ENCODE measurements at regions not wholly inside any gene's neighbourhood (a gene's known extent, or its start where the extent isn't known, plus 50 kb on each side); places are given as distances from the start of the nearest gene placed in this dataset.
"Not testable (repeated sequence)": the region's sequence is repeated elsewhere in the genome, so short reads cannot be mapped to it uniquely, and the experiment has no call there.

DNA sequence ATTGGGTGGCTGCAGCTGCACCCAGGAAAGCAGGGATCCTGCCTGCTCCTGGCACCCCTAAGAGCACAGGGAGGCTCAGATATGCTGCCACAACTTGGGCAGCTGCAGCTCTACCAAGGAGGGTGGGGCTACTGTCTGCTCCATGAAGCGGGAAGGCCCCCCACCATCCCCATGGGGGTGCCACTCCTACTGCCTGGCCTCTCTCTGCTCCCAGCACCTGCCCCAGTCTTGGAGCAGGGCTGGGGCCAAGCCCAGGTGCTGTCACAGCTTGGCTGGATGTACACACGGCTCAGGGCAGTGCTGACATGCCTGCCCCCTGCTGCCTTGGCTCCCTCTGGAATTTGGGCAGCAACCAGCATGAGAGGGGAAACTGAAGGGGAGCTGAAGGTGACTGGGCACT lies 214.7 kb upstream of the PLPPR1 start:
- no peak for DNase-seq

DNA sequence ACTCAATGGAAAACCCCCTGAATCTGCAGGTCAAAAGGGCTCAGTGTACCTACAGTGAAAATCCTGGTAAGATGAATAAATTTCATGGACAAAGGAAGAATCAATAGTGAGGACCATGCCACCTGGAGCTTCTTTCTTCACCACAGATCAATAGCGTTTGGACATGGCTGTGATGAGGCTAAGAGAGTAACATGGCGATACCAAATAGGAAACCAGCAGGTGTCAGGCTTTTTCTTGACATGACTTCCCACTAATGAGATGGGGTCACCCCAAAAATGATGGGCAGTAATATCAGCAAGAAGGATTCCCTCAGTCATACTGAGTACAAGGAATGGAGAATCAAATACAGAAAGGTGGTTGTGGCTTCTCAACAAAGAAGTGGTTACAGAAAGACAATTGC lies 208.5 kb upstream of the PLPPR1 start:
- no peak for DNase-seq

DNA sequence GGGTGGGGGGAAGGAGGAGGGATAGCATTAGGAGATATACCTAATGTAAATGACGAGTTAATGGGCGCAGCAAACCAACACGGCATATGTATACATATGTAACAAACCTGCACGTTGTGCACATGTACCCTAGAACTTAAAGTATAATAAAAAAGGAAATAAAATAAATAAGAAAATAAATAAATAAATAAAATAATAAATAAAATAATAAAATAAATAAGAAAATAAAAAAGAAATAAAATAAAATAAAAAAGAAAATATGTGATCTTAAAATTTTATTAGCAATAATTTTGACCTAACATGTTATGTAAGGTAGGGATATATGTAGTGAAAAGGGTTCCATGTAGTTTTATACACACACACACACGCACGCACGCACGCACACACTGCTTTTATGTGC lies 195.5 kb upstream of the PLPPR1 start:
- DNase-seq = not testable (repeated sequence)

DNA sequence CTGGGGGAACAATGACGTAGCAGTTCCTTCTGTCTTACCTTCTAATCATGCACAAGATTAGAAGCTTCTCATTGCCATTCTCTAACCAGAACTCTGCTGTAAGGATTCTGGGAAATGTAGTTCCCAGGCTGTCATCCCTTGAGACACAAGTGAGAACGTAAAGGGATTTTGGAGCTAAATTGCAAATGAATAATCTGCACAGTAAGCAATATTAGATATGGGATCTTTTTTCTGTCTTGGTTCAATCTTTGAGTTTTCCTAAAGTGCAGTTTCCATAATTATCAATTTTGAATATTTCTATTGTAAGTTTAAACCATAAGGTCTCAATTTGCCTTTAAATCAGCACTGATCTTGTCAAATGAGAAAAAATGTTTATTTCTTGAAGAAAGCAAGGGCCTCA lies 189.7 kb upstream of the PLPPR1 start:
- no peak for DNase-seq

DNA sequence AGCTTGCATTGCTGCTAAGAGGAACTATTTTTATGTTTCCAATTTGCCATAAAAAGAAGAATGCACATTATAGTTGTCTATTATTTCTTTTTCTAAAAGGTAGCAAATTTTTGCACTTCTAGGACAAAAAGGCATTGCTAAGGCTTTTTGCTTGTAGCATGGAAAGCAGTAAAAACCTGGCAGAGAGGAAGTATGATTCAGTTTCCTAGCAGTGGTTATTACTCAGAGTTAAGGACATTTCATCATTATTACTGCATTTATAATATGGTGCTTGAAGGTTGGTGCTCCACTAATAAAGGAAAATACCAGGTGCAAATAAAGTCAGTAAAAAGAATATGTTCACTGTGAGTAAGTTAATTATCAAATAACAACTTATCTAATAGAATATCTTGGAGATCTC lies 179.8 kb upstream of the PLPPR1 start:
- no peak for DNase-seq

DNA sequence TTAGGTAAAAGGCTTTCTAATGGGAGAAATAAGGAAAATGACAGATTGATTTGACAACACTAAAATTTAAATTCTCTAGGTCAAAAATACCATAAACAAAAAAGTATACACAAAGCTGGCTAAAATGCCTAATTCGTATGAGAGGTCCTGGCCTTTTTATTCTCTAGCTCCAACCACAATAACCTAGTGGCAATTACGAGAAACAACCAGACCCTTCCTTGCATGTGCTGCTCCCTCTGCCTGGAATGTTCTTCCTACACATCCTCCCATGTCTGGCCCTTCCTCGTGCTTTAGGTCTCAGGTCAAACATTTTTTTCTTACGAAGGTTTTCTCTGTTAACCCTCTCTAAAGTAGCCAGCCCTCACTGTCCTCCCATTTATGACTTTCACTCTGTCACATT lies 176.4 kb upstream of the PLPPR1 start:
- DNase-seq = no peak

DNA sequence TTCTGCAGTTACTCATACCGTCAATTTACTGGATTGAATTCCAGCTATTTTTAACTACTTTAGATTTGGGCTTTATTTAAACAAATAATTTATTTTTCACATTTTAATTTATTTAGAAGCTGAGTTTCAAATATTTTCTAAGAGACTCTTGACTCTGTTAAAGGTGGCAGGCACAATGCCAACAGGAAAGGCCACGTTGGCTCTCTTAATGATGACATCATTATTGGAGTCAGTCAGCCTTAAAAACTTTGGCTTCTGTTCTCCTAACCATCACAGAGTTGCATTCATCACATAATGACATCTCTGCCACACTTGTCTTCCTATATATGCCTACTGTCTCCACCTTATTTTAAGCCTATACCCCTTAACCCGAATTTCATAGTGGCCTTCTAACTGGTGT lies 172.3 kb upstream of the PLPPR1 start:
- no peak for DNase-seq

DNA sequence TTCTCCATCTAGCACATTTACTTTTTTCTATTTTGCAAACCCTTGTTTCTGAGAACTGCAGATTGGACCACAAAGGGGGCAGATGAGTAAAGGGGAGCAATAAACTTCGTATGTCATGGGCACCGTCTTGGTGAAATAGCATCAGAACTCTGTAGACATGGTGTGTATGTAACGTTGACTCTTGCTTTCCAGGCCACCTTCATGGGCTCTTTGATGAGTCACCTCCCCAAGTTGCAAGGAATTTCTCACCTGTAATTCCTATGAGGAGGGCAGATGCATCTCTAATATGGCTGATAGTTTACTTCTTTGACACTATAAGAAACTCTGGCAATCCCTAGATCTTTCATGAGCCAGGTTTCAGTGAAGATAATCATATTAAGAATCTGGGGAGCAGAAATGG lies 163.4 kb upstream of the PLPPR1 start:
- no peak for DNase-seq

DNA sequence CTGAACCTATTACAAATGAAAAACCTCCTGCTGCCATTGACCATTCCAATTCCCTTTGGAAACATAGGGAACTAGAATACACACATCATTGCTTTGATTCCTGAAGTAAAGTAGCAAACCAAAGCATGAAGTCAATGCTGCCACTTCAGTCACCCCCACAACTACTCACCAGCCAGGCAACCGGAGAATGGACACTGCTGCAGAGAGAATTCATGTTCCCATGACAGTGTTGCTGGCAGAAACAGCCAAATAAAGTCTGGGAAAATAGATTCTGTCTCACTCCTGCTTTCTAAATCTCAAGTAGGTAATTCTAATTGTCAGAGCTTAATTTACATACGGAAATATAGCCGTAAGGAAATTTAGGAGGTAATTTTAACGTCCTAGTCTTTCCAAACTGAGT lies 162.9 kb upstream of the PLPPR1 start:
- no peak for DNase-seq

DNA sequence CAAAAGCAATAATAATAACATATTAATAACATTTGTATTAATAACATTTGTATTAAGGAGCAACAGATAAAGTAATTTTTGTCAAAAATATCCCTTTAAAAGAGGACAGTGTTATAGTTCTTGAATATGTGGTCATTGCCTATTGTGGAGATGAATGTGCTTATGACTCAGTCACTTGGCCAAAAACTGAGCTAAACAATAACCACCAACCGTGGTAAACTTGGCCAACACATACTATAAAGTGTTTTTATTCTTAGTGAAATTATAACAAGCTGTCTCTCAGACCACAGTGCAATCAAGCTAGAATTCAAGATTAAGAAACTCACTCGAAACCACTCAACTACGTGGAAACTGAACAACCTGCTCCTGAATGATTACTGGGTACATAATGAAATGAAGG lies 159.2 kb upstream of the PLPPR1 start:
- no peak for DNase-seq

DNA sequence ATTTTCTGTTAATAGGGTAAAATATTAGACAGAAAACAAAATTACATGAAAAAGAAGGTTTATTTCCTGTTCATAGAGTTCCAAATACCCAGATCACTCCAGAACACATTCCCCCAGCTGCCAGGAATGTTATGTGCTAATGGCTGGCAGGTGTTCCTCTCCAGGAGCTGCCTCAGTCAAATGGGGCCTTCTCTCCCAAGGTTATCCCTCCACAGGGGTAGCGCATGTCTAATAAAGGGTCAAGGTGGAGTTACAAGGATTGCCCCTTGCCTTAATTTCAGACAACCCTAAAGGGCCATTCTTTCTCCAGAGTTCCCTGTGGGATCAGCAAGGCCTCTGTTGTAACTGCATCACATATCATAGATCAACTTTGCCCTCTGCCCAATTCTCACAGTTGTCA lies 148.6 kb upstream of the PLPPR1 start:
- no peak for DNase-seq

DNA sequence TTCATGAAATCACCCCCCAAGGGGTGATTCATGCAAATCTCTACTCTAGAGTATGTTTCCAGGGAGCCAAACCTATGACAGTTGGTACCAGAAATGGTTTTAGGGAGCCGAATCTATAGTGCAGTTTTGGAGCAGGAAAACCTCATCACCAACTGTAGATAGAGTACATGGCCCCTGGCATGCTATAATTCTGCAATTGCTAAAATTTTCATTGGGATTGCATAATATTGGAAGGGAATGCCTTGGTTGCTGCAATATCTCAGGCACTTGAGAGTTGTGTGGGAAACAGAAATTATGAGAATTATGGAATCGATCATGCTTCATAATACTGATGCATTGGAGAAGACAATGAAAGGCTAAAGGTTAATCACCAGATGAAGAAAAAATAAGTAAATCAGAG lies 148.2 kb upstream of the PLPPR1 start:
- DNase-seq = no peak

DNA sequence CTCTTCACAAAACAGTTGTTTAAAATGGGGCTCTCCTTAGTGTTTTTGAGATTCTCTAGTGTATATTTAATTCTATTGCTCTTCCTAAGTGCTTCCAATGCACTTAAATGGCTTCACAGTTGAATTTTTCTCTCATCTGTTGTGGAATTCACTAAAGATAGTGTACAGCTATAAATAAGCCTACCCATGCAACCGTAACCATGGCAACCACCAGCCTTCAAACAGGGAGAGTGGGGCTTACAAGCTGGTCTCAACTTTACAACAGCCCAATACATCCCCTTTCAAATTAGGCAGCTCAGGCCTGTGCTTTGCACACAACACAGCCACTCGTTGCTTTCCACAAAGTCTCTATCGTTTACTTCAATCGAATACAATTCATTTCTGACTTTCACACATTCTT lies 144.0 kb upstream of the PLPPR1 start:
- DNase-seq = peak; percentile 7

DNA sequence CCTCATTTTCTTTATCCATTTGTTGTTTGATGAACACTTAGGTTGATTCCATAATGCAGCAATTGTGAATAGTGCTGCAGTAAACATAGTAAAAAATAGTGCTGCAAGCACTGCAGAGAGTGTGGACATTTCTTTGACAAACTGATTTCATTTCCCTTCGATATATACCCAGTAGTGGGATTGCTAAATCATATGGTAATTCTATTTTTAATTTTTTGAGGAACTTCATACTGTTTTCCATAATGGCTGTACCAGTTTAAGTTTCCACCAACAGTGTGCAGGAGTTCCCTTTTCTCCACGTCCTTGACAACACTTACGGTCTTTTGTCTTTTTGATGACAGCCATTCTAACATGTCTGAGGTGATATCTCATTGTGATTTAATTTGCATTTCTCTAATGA lies 138.2 kb upstream of the PLPPR1 start:
- DNase-seq = no peak

DNA sequence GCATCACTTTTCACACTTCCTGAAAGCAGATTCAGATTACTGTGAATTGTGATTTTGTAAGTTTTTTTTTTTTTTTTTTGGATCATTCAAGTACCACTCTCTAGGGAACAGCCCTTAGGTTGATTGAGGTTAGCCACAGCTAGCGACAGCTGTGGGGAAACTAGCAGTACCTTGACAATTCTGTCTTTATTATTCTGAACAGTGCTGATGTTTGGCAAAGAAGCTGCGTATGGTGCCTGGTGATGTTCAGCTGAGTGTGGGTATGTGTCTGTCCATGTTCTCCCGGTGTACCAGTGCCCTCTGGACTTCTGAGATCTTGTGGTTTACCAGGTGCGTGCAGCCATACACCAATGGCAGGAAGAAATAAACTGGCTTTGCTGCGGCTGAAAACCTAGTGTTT lies 117.3 kb upstream of the PLPPR1 start:
- DNase-seq = no peak

DNA sequence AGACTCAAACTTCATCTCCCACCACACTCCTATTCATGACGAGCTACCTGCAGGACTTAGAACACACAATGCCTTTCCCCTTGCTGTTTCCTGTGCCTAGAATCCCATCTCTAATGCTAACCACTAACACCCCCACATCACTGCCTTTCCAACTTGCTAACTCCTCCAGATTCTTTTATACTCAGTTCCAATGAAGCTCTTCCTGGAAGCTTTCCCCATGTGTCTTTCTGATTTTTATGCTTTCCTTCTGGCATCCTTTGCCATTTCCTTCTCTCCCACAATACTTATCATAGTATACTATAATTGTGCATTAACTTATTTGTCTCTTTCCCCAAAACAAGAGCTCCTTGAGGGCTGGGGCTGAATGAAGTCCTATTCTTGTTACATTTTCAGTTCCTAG lies 115.3 kb upstream of the PLPPR1 start:
- DNase-seq = no peak

DNA sequence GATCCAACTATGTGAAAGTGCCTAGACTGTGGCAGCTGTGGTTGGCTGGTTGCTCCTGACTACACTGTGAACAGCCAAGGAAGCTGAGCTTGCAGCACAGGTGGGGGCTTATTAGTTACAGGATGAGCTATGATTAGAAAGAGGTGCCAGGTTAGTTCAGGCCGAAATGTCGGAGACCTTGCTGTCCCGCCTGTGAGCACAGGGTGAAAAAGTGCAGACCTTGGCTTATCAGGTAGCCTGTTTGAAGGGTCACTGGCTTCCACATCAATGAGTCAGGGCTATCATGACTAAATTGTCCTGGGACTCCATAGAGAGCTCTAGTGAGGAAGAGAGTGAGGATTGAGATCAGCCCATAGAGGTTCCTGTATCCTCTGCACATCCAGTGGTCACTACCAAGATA lies 114.3 kb upstream of the PLPPR1 start:
- no peak for DNase-seq

DNA sequence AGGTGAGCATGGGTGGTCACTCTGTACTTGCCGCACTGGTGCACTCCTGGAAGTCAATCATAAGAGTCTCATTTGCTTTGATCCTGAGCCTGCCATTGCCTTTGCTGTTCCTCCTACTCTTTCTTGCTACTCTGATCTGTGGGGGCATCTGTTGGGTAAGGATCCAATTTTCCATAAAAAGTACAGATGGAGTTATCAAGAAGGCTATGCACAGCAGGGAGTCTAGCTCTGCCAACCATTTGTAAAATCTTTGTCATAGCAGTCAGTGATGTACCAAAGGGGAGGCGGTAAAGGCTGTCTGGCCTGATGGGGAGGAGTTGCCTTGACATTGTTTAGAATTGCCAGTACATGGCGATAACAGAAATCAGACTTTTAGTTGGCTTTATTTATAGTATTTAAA lies 109.0 kb upstream of the PLPPR1 start:
- no peak for DNase-seq

DNA sequence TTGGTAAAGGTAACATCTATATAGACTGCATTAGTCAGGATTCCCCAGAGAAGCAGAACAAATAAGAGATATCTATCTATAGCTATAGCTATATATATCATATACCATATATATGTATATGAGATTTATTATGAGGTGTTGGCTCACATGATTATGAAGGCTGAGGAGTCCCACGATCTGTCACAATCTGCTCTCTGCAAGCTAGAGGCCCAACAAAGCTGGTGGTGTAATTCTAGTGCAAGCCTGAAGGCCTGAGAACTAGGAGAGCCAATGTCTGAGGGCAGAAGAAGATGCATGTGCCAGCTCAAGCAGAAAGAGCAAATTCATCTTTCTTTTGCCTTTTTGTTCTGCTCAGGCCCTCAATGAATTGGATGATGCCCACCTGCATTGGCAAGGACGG lies 102.2 kb upstream of the PLPPR1 start:
- no peak for DNase-seq

DNA sequence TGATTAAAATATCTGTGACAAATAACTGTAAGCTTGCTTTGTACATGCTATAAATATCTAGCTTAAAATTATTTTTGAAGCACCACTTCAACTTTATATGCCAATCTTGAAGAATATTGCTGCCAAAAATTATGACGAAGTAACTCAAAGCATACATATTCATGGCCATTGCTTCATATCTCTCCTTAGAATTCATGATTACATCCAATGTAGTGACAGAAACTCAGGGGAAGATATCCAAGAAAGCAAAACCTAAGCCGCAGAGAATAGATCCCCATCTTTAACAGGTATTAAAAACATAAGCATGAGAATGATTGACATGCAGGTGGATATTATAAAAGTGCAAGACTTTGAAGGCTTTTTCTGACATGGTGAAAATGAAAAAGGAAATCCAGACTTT lies 100.8 kb upstream of the PLPPR1 start:
- no peak for DNase-seq

DNA sequence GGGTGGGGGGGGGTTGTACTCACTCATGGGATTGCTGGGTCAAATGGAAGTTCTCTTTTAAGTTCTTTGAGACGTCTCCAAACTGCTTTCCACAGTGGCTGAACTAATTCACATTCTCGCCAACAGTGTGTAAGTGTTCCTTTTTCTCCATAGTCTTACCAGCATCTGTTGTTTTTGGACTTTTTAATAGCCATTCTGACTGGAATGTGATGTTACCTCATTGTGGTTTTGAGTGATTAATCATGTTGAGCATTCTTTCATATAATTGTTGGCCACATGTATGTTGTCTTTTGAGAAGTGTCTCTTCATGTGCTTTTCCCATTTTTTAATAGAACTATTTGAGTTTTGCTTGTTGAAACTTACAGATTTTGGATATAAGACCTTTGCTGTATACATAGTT lies 94.9 kb upstream of the PLPPR1 start:
- DNase-seq = no peak

DNA sequence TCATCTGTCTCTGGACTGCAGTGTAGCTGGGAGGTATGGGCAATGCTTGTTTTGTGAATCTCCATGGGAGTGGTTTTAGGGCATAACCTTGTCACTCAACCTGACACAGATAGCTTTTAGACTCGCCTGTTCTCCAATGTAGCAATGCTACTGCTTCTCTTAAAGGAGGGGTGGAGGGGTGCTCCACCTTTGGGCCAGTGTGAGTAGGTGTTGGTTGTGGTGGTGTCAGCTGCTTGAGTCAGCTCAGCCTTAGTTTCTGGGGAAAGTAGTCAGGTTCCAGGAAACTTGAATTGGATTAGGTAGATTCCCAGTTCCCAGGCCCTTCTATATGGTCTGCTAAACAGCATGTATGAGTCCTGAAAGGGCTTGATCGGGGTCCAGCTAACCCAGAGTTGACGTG lies 91.1 kb upstream of the PLPPR1 start:
- DNase-seq = no peak

DNA sequence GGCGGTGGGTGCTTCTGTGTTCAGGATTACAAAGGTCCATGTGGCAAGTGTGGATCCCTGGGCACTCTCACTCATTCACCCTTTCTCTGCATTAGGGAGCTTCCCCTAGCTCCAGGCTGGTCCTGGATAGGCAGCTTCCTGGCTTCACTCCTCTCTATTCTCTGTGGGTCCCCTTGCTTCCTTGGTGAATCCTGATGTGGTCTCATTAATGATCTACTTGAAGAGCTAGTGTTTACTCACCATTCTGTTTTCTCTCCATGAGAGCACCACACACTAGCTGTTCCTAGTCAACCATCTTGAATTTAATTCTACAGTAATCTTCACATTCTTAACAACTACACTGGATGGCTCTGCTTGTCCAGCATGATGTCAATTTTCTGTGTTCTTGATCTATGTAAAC lies 90.0 kb upstream of the PLPPR1 start:
- DNase-seq = no peak

DNA sequence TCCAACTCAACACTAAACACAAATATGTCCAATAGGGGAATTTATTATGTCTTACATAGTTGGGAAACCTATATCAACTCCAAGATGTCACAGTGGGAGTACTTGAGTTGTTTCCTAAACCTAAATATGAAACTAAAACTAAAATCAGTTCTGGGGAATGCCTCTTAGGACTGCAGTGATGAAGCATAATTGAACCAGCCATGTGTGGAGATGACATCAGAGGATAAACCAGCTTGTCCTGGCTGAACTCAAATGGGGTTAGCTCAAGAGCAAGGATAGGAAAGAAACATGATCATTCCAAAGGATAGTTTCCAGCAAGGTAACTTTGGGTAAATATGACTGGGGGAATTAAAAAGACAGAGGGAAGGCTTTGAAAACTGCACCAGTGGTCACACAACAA lies 88.9 kb upstream of the PLPPR1 start:
- DNase-seq = no peak

DNA sequence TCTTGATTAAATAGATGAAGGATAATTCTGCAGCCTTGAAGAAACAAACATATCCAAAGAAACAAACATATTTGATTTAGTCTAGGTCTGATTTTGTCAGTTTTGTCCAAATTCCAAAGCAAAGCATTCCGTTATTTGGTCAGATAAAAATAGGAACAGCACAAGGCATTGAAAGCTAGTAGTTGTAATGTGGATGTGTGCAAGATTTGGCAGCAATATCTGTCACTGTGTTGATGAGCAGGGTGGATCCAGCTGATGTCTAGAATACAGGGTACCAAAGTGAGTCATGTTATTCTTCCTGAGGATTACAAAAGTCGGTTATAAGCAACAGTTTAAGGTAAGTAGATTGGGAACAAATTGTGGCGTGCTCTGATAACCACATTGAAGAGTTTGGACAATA lies 69.3 kb upstream of the PLPPR1 start:
- no peak for DNase-seq

Measured in left kidney (tissue), 1 donor.